Gastroesophageal sphincter (tissue), 3 donors: ENCODE measurements at regions not wholly inside any gene's neighbourhood (a gene's known extent, or its start where the extent isn't known, plus 50 kb on each side); places are given as distances from the start of the nearest gene placed in this dataset.

ENCODE experiments used
- CTCF ChIP-seq, 4 experiments: fragments of 200-600 bp in 2 of 4; fragments of 450-650 bp in 2 of 4; sonication (generic) in 1 of 4; IDR thresholded peaks; one replicate each; pipeline ENCODE4 v1.5.1; 2017 to 2019; ENCODE audit warnings: antibody characterized with exemption in 4 of 4, mild to moderate bottlenecking in 2 of 4, moderate library complexity in 2 of 4
- POLR2A ChIP-seq, 2 donors: fragments of 450-650 bp; IDR thresholded peaks; one replicate each; pipeline ENCODE4 v1.6.1; 2017; ENCODE audit warnings: antibody characterized with exemption in 2 of 2, mild to moderate bottlenecking in 2 of 2, moderate library complexity in 1 of 2
- POLR2AphosphoS5 ChIP-seq: sonication (generic); formaldehyde crosslinking; IDR thresholded peaks from one replicate; pipeline ENCODE4 v1.6.1; 2017; ENCODE audit warnings: antibody characterized with exemption

GRCh38 chr10:117688358-117688757 is 145.8 kb downstream of the EMX2 start:
- no peak for TF ChIP-seq CTCF (IDR thresholded peaks at IDR 0.05)
- TF ChIP-seq POLR2AphosphoS5, result no peak
- no peak for TF ChIP-seq POLR2A (IDR thresholded peaks at IDR 0.05)
